ENCODE measurements at regions not wholly inside any gene's neighbourhood (a gene's known extent, or its start where the extent isn't known, plus 50 kb on each side); places are given as distances from the start of the nearest gene placed in this dataset.

- no peak overlapping the region for H3K4me3 ChIP-seq (ENCODE audit: low read depth, low read length)
- no peak for TF ChIP-seq CTCF (IDR thresholded peaks at IDR 0.05; ENCODE audit: insufficient read depth, low read depth, low read length)
- DNase-seq (ENCODE audit: low read depth): no peak
Observed at GRCh38 chr10:61612450-61612849, 50.3 kb upstream of the CABCOCO1 start.

- no peak for TF ChIP-seq CTCF (IDR thresholded peaks at IDR 0.05; ENCODE audit: insufficient read depth, low read depth, low read length)
- DNase-seq (ENCODE audit: low read depth): no peak
- no peak overlapping the region for H3K4me3 ChIP-seq (ENCODE audit: low read depth, low read length)
Observed at GRCh38 chr10:61612009-61612408, 50.7 kb upstream of the CABCOCO1 start.

GRCh38 chr10:61609701-61610100, 53.0 kb upstream of the CABCOCO1 start:
- peak; percentile 18 for DNase-seq (ENCODE audit: low read depth)
- no peak overlapping the region for H3K4me3 ChIP-seq (ENCODE audit: low read depth, low read length)
- no peak for TF ChIP-seq CTCF (IDR thresholded peaks at IDR 0.05; ENCODE audit: insufficient read depth, low read depth, low read length)

GRCh38 chr10:61608255-61609033, 54.3 kb upstream of the CABCOCO1 start:
- H3K4me3 ChIP-seq (ENCODE audit: low read depth, low read length): no peak overlapping the region
- DNase-seq (ENCODE audit: low read depth): no peak
- TF ChIP-seq CTCF (IDR thresholded peaks at IDR 0.05; ENCODE audit: insufficient read depth, low read depth, low read length): no peak

- DNase-seq (ENCODE audit: low read depth): peak; percentile 19
- TF ChIP-seq CTCF (IDR thresholded peaks at IDR 0.05; ENCODE audit: insufficient read depth, low read depth, low read length): peak; percentile 71
- no peak overlapping the region for H3K4me3 ChIP-seq (ENCODE audit: low read depth, low read length)
Observed at GRCh38 chr10:61606959-61607907, 55.5 kb upstream of the CABCOCO1 start.

- TF ChIP-seq CTCF (IDR thresholded peaks at IDR 0.05; ENCODE audit: insufficient read depth, low read depth, low read length): no peak
- no peak for DNase-seq (ENCODE audit: low read depth)
- H3K4me3 ChIP-seq (ENCODE audit: low read depth, low read length): no peak overlapping the region
Observed at GRCh38 chr10:61605221-61605620, 57.5 kb upstream of the CABCOCO1 start.

All from fibroblast of villous mesenchyme (primary cell).